ENCODE measurements at regions not wholly inside any gene's neighbourhood (a gene's known extent, or its start where the extent isn't known, plus 50 kb on each side); places are given as distances from the start of the nearest gene placed in this dataset.

DNA sequence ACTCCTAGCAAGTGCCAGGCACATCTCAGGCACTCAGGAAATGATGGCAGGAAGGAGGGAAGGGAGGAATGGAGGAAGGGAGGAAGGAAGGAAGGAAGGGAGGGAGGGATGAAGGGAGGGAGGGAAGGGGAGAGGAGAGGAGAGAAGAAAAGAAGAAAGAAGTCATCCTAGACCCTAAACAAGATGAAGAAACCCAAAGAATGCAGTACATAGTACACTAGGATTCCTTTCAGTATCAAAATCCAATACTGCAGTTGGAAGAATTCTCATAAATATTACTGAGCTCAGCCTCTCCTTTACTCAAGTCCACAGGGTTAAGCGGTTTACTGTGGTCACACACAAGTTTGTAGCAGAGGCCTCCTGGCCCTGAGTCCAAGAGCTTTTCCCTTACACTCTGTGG lies 155.7 kb upstream of the ETAA1 start:
- TF ChIP-seq JUN (IDR thresholded peaks at IDR 0.05; ENCODE audit: borderline replicate concordance, insufficient read depth, insufficient read length, low read depth) (no peak), FOS (IDR thresholded peaks at IDR 0.05; ENCODE audit: borderline replicate concordance, insufficient read depth, low read length) (no peak), POLR2A (IDR thresholded peaks at IDR 0.05; ENCODE audit: low read depth, low read length) (no peak), GATA2 (IDR thresholded peaks at IDR 0.05; ENCODE audit: insufficient read depth, insufficient read length, low read depth, low read length) (no peak), POLR2AphosphoS5 (IDR thresholded peaks at IDR 0.05; ENCODE audit: insufficient read depth, low read depth, low read length) (no peak), EZH2 (IDR thresholded peaks at IDR 0.05; ENCODE audit: borderline replicate concordance, low read depth, low read length, severe bottlenecking) (no peak)
- TF ChIP-seq, protein P1, sequence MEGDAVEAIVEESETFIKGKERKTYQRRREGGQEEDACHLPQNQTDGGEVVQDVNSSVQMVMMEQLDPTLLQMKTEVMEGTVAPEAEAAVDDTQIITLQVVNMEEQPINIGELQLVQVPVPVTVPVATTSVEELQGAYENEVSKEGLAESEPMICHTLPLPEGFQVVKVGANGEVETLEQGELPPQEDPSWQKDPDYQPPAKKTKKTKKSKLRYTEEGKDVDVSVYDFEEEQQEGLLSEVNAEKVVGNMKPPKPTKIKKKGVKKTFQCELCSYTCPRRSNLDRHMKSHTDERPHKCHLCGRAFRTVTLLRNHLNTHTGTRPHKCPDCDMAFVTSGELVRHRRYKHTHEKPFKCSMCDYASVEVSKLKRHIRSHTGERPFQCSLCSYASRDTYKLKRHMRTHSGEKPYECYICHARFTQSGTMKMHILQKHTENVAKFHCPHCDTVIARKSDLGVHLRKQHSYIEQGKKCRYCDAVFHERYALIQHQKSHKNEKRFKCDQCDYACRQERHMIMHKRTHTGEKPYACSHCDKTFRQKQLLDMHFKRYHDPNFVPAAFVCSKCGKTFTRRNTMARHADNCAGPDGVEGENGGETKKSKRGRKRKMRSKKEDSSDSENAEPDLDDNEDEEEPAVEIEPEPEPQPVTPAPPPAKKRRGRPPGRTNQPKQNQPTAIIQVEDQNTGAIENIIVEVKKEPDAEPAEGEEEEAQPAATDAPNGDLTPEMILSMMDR (IDR thresholded peaks at IDR 0.05; ENCODE audit: extremely low read depth in 1 of 2, insufficient read depth in 1 of 2, low read depth in 1 of 2, low read length in 2 of 2): no peak

Measured in endothelial cell of umbilical vein (primary cell).